C4-2B (cell line): ENCODE measurements at regions not wholly inside any gene's neighbourhood (a gene's known extent, or its start where the extent isn't known, plus 50 kb on each side); places are given as distances from the start of the nearest gene placed in this dataset.

Source experiments
- CTCF ChIP-seq: fragments of 450-650 bp; conservative IDR thresholded peaks from 2 replicates; pipeline ENCODE4 v1.5.1; 2017; ENCODE audit warnings: mild to moderate bottlenecking
- ZFX ChIP-seq: fragments of 450-650 bp; IDR thresholded peaks from 2 replicates; pipeline ENCODE4 v1.6.1; 2017

GRCh38 chr2:176427549-176427948 lies 158.3 kb downstream of the MTX2 start:
- TF ChIP-seq CTCF (no peak), ZFX (no peak)
